GM21576 (cell line): ENCODE measurements at regions not wholly inside any gene's neighbourhood (a gene's known extent, or its start where the extent isn't known, plus 50 kb on each side); places are given as distances from the start of the nearest gene placed in this dataset.
A peak's percentile ranks its signal among the peaks of the same experiment; 100 is the strongest.

Experiments
- ATAC-seq: cut with Tn5 transposase; IDR thresholded peaks from one replicate; pipeline ENCODE4 v1.9.1; 2021; ENCODE audit warnings: mild to moderate bottlenecking, moderate library complexity; ENCODE audit not compliant: unreplicated experiment

GRCh38 chr17:77494664-77495435 lies 354.1 kb downstream of the SEC14L1 start:
- peak; percentile 42 for ATAC-seq

GRCh38 chr17:77495575-77495974 lies 354.8 kb downstream of the SEC14L1 start:
- ATAC-seq: no peak

- no peak for ATAC-seq
These were observed 355.6 kb downstream of the SEC14L1 start for GRCh38 chr17:77496401-77496801.

- no peak for ATAC-seq
These were observed 356.2 kb downstream of the SEC14L1 start for GRCh38 chr17:77496831-77497577.

GRCh38 chr17:77497578-77497934 lies 356.8 kb downstream of the SEC14L1 start:
- no peak for ATAC-seq

GRCh38 chr17:77498091-77498741 lies 357.4 kb downstream of the SEC14L1 start:
- ATAC-seq: no peak

GRCh38 chr17:77498791-77499698 lies 358.3 kb downstream of the SEC14L1 start:
- ATAC-seq: no peak

DNA sequence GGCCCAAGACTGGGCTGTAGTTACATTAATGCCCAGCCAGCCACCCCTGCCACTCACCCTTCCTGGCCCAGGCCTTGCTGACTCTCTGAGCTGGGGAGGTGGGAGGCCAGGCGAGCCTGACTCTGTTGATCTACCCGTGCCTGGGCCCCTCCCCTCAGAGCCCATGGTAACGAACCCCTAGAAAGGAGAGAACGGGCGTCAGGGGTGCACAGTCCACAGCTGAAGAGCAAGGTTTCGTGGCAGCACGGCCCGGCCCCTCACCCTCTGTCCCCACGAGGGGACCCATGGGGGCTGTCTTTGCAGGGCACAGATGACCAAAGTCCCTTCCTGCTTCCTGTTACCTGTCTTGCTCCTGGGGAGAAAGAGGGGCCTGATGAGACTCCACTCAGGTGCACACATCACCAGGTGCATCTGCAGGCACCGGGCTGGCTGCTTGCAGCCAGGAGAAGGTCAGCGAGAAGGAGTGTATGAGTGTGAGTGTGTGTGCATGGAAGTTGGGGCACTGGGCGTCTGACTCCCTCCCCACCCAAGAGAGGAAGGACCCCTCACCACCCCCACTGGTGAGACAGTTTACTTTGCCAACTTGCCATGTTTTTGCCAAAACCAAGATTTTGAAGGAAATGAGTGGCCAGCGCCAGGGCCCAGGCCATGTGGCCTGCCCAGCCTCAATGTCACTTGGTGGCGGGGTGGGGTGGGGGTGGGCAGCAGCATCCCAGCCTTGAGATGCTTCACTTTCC lies 359.1 kb downstream of the SEC14L1 start:
- no peak for ATAC-seq

DNA sequence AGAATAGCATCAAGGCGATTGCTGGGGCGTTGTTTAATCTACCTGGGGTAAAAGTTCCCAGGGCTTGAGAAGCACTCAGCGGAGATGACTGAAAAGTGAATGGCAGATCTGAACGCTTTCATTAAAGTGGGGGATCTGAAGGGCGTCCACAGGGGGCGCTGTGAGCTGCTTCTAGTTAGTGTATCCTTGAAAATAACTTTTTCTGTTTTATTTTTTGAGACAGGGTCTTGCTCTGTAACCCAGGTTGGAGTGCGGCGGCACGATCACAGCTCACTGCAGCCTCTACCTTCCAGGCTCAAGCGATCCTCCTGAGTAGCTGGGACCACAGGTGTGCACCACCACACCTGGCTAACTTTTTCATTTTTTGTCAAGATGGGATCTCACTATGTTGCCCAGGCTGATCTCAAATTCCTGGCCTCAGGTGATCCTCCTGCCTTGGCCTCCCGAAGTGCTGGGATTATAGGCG lies 360.4 kb downstream of the SEC14L1 start:
- ATAC-seq: no peak

DNA sequence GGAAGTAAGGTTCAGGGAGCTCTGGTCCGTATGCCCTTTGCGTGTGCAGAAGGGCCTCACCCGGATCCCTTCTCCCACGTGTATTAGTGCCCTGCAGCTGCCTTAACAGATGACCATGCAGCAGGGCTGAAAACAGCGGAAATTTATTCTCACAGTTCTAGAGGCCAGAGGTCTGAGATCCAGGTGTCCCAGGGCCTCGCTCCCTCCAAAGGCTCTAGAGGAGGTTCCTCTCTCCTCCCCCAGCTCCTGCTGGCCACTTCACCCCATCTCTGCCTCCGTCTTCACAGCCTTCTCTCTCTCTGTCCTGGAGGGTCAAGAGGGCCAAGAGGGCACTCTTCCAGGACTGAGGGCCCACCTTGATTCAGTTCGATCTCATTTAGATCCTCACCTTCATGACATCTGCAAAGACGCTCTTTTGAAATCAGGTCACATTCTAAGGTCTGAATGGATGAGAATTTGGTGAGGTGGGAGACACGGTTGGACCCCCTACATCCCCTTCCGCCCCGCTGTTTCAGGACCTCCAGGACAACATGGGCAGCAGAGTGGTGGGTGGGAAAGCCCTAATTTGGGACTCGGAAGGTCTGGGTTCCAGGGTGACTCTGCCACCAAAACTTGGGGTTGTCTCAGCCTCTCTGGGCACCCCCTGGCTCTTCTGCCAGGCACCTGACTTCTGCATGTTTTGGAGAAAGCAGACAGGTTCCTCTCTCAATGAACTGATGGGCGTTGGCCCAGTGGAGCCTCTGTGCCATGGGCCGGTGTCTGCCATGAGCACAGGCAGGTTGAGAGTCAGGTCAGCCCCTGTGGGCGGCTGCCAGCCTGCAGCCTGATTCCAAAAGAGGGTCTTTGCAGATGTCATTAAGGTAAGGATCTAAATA lies 361.2 kb downstream of the SEC14L1 start:
- no peak for ATAC-seq

GRCh38 chr17:77502626-77503292 lies 362.0 kb downstream of the SEC14L1 start:
- no peak for ATAC-seq

DNA sequence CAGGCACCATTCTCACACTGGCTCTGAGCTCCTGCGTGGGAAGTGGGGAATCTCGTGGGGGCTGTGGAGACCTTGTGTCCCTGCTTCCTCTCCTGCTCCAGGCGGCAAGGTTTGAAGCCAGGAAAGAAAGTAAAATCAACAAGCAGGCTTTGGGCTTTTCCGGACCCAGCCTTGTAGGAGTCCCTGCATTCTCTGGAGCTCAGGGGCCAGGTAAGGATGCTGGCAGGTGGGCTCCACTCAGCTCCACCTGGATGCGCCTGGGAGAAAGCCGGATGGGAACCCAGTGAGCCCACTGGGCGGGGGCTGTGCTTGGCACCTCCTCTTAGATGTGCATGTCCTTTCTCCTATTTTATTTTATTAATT lies 362.5 kb downstream of the SEC14L1 start:
- ATAC-seq: no peak

DNA sequence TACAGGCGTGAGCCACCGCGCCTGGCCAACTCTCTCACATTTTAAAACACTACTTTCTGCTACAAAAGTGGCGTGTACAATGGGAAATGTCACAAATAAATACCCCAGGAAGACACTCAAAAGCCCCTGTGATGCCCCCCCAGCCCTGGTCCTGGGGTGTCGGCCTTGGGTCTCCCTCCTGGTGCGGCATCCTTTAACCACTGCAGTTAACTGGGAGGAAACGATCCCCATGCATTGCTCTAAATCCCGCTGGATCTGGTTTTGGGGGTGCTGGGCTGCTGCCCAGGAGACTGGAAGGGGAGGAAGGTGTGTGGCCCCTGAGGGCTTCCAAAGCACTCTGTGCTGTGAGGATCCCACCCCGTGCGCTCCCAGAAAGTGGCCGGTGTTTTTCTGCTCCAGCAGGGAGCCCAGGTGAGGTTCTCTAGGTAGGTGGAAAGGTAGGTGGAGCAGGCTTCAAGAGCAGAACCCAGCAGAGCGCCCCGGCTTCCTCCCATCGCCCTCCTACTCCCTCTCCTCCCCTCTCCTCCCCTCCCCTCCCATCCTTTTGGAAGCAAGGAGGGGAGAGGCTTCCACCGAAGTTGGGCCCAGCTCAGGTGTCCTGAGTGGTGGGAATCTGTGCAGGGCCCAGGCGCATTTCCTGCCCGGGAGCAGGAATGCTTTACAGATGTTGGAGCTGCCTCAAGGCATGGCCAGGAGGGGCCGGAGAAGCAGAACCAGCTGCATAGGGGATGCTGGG lies 363.3 kb downstream of the SEC14L1 start:
- no peak for ATAC-seq

DNA sequence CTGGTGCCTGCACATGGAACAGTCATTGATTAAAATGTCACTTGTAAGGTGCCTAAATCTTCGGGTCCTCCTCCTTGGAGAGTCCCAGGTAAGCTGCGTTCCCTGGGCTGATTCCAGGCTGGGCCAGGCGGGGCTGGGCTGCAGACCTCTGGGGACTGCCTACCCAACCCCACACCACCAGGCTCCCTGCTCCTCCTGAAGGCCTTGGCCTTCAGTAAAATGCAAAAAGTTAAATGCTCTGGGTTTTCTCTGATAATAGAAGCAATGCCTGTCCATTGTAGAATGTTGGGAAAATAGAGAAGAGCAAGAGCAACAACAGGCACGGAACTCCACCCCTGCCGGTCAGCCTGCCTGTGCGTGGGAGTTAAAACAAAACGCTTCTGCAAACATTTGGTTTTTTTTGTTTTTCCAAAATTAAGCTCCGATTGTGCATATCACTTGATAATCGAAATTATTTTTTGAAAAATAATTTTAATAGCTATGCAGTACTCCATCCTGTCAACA lies 363.9 kb downstream of the SEC14L1 start:
- no peak for ATAC-seq

GRCh38 chr17:77505181-77505639 lies 364.4 kb downstream of the SEC14L1 start:
- ATAC-seq: no peak

DNA sequence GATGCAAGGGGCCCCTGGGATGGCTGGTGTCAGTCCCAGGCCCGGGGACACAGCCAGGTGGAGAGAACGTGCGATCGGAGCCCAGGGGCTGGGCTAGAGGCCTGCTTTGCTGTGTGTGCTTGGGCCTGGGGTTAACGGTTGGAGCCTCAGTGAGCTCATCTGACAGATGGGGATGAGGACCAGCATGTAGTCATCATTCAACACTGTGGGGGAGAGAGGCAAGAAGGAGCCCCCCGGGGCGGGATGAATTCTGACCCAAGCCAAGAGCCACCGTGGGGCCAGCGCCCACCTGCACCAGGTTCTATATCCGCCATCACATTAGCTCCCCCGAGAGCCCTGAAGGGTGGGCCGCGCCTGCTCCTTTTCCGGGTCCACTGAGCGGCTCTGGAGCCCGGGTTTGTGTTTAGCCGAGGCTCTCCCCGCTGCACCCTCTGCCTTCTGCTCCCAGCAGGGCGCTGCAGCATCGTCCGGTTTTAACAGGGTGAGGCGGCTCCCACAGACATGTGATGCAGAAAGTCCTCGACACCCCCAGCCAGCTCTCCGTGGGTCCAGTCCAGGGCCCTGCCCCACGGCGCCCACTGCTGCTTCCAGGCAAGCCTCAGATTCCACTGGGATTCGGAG lies 365.7 kb downstream of the SEC14L1 start:
- ATAC-seq: no peak
